GM12872 (cell line): ENCODE measurements at regions not wholly inside any gene's neighbourhood (a gene's known extent, or its start where the extent isn't known, plus 50 kb on each side); places are given as distances from the start of the nearest gene placed in this dataset.

Experiments
- TF ChIP-seq, protein P1 (sequence below): IDR thresholded peaks from 3 replicates; pipeline ENCODE4 v1.5.1; 2011; ENCODE audit warnings: low read depth, mild to moderate bottlenecking, low read length, moderate library complexity; ENCODE audit not compliant: insufficient read depth

DNA sequence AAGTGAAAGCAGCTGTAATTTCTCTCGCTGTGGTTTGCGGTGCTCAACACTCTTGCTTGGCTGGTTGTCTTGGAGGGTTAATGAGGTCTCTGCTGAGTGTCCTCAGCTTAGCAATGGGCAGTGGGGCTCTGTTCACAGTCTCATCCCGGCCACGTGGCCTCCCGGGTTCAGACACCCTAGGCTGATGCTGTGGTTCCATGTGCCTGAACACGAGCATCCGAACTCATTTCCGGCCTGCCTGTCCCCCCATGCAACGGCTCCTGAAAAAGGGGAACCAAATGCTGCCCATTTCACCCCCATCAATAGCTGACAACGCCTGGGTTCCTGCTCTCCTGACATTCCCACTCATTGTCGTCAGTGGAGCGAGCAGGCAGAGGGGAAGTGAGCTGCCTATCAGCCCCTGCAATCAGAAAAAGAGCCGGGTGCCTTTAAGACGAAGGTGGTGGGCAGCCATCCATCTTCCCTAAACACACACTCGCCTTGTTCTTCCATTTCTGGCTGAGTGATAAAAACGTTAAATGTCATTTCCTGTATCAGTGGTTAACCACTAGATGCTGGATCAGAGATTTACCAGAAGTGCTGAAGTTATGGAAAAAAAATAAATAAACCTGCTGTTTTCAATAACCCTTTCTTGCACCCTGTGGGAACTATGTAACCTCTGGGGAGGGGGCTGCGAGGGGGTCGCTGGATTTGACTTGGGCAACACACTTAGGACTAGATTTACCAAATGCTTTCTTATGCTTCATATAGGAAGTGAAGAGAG lies 60.3 kb upstream of the BCL2L14 start:
- TF ChIP-seq, protein P1, sequence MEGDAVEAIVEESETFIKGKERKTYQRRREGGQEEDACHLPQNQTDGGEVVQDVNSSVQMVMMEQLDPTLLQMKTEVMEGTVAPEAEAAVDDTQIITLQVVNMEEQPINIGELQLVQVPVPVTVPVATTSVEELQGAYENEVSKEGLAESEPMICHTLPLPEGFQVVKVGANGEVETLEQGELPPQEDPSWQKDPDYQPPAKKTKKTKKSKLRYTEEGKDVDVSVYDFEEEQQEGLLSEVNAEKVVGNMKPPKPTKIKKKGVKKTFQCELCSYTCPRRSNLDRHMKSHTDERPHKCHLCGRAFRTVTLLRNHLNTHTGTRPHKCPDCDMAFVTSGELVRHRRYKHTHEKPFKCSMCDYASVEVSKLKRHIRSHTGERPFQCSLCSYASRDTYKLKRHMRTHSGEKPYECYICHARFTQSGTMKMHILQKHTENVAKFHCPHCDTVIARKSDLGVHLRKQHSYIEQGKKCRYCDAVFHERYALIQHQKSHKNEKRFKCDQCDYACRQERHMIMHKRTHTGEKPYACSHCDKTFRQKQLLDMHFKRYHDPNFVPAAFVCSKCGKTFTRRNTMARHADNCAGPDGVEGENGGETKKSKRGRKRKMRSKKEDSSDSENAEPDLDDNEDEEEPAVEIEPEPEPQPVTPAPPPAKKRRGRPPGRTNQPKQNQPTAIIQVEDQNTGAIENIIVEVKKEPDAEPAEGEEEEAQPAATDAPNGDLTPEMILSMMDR = no peak

DNA sequence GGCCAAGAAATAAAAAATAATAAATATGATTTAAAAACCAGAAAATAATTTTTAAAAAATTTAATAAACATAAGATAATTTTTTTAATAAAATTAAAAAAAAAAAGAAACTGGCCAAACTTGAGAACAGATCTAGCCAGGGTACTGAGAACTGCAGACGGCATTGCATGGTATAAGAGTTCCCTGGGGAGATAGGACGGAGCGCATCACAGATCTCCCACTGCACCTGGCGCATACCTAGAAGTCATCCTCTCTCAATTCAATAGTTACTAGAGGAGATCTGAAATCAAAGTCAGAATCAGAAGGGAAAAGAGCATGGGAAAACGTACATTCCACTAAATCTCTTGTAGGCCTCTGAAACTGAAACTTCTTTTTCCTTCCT lies 58.9 kb upstream of the BCL2L14 start:
- TF ChIP-seq, protein P1 = no peak

DNA sequence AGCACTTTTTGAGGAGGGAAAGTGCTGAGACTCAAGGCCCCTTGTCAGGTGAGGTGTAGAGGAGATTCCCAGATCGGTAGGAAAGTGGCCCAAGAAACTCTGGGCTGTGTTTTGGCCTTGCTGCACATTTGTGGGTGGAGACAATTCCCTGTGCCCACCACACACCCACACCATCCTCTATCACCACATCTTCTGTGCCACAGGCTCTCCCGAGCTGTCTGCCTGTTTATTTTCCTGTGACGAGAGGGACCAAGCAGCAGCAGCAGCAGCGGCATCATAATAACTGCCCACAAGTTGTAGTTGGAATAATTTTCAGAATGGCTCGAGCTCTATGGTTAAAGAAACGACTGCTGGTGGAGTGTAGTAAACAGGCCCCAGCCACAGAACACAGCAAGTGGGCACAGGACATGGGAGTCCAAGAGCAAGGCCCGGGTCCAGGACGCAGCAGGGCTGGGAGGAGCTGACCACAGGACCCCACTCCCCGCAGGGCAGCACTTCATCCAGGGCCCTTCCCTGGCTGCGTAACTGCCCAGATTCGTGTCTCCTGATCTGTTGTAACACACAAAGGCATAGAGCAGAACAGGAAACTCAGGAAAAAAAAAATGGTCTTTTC lies 55.6 kb upstream of the BCL2L14 start:
- TF ChIP-seq, protein P1 = no peak

DNA sequence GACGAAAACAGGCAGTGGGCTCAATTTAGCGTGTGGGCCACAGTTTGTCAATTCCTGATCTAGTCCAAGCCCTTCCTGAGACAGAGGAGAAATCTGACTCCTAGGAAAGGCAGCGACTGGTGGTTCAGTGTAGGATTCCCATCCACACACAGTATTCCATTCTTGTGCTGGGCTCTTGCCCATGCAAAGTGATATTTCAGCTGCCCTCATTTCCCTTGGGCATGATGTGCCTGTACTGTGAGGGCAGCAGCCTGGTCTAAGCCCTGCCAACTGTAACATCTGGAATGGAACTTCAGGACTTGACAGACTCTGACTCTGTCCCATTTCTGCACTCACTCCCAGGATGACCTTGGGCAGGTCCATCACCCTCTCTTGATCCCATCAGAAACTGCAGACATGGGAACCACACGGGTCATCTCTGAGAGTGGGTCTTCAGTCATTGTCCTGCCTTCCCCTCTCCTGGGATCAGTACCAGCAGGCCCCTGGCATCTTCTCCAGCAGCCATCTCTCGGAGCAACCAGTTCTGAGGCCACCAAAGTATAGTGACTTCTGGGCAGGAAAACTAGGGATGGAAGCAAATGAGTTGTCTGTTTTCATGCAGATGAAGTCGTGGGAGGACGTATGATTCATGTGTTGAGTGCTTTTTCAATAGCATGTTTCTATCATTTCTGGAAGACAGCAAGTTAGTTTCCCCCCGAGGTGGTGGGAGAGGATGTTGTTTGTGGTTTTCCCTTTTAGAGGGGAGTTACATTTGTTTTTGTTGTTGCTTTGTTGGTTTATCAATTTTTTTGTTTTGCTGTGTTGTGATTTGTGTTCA lies 54.2 kb upstream of the BCL2L14 start:
- TF ChIP-seq, protein P1 = no peak

DNA sequence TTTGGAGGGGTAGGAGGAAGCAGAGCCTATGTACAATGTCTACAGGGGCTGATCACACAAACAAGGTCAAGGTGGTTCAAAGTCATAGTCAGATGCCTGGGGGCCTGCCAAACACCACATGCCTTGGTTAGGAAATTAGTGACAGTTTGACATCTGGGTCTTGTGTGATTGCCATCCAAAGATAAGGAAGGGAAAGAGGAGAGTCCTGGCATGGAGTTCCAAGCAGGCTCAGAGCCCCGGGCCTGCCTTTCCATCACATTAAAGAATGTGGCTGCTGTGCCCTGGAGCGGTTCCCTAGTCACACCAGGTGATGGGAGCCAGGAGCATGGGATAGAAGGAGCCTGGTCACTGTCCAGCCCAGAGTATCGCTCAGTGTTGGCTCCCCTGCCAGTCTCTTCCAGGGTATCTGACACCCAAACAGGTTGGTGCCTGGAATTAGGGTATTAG lies 53.6 kb upstream of the BCL2L14 start:
- TF ChIP-seq, protein P1 = no peak

DNA sequence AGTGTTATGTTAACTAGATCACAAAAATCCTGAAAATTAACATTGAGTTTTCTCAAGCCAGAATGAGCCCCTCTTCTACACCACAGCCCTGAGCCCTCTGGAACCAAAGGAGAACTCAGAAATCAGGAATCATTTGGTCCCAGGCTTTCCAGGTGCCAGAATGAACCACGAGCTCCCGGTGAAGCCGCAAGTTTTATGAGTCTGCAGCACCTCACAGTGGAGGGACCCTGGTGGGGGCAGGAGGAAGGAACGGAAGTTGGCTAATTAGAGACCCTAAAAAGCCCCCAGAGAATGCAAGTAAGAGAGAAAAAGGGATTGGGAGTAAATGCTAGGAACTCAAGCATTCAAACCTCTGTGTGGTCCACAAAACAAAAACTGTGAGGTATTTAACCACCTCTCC lies 52.9 kb upstream of the BCL2L14 start:
- TF ChIP-seq, protein P1 = no peak

DNA sequence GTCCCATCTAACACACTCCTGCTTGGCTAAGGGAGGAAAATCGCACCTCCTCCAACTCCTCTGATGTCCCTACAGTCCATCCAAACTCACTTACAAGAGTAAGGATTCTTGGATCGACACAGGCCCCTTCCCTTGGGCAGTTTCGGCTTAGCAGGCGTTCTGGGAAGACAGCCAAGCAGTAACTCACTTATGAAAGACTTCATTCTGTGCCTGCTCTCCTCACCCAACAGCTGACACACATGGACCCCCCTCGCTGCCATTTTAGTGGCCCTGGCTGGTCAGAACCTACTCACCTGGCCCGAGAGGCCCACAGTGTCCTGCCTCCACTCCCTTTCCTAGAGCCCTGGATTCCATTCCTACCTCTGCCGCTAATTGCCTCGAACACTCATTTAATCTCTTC lies 52.3 kb upstream of the BCL2L14 start:
- TF ChIP-seq, protein P1 = no peak
